Neural crest cell (in vitro differentiated cells): ENCODE measurements at regions not wholly inside any gene's neighbourhood (a gene's known extent, or its start where the extent isn't known, plus 50 kb on each side); places are given as distances from the start of the nearest gene placed in this dataset.

Source experiments
- DNase-seq: peaks from one replicate; pipeline ENCODE4 v3.0.0; 2021; ENCODE audit warnings: low read depth, mixed read lengths, low spot score
- H3K27ac Mint-ChIP-seq: one replicate; pipeline ENCODE4 v1.8.0; 2021; ENCODE audit warnings: mild to moderate bottlenecking, mixed read lengths; ENCODE audit not compliant: unreplicated experiment
- H3K27me3 Mint-ChIP-seq: 2 replicates; pipeline ENCODE4 v1.8.0; 2021; ENCODE audit warnings: low read depth, mild to moderate bottlenecking, mixed read lengths
- H3K36me3 Mint-ChIP-seq: 2 replicates; pipeline ENCODE4 v1.8.0; 2021; ENCODE audit warnings: low read depth, mild to moderate bottlenecking, mixed read lengths
- H3K4me1 Mint-ChIP-seq: 2 replicates; pipeline ENCODE4 v1.8.0; 2021; ENCODE audit warnings: mixed read lengths
- H3K4me3 Mint-ChIP-seq: one replicate; pipeline ENCODE4 v1.8.0; 2021; ENCODE audit warnings: mild to moderate bottlenecking, mixed read lengths
- H3K9me3 Mint-ChIP-seq: 2 replicates; pipeline ENCODE4 v1.8.0; 2021; ENCODE audit warnings: mixed read lengths
- TF ChIP-seq, protein P1 (sequence below): fragments of 200-600 bp; sonication (generic); conservative IDR thresholded peaks from 2 replicates; pipeline ENCODE4 v1.5.0; 2021; ENCODE audit warnings: antibody characterized with exemption, mild to moderate bottlenecking

DNA sequence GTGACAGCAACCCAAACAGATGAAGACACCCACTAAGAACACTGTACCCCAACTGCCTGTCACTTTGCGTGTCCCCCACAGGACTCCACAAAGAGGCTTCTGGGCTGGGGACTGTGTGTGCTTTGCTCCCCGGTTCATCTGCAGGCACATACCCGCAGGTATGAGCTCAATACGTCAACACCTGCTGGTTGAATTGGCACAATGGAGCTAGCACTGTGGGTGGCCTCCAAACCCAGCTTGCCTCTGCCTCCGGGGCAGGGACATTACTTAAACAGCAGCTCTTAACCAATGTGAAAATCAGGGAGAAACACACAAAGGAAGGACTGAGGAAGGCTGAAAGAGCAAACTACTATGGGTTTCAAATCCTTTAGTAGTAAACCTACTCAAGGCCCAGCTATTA lies 140.2 kb upstream of the TIAM1 start:
- TF ChIP-seq, protein P1, sequence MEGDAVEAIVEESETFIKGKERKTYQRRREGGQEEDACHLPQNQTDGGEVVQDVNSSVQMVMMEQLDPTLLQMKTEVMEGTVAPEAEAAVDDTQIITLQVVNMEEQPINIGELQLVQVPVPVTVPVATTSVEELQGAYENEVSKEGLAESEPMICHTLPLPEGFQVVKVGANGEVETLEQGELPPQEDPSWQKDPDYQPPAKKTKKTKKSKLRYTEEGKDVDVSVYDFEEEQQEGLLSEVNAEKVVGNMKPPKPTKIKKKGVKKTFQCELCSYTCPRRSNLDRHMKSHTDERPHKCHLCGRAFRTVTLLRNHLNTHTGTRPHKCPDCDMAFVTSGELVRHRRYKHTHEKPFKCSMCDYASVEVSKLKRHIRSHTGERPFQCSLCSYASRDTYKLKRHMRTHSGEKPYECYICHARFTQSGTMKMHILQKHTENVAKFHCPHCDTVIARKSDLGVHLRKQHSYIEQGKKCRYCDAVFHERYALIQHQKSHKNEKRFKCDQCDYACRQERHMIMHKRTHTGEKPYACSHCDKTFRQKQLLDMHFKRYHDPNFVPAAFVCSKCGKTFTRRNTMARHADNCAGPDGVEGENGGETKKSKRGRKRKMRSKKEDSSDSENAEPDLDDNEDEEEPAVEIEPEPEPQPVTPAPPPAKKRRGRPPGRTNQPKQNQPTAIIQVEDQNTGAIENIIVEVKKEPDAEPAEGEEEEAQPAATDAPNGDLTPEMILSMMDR, result no peak
- no peak overlapping the region for H3K4me3 Mint-ChIP-seq
- no peak overlapping the region for H3K27ac Mint-ChIP-seq
- H3K36me3 Mint-ChIP-seq, result peaks cover 32% of the 10 kb centered on the region
- H3K4me1 Mint-ChIP-seq, result peaks cover 5% of the 10 kb centered on the region
- no peak for DNase-seq
- no peaks in the 10 kb centered on the region for H3K27me3 Mint-ChIP-seq
- peaks cover 10% of the 10 kb centered on the region for H3K9me3 Mint-ChIP-seq

DNA sequence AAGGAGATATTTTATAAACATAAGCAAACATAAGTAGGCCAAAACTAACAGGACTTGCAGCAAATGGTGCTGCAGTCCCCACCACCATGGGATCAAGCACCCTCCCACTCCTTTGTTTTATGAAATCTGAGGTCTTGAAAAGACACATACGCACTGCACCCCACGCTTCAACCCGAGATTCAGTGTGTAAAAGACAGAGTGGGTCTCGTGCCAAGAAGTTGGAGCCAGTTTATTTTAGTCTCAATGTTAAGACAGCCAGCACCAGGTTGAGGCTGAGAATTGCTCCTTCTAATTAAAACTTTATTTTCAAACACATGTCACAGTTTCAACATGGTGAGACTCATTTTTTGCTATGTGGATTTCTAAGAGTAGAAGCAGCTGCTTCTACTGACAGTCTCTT lies 139.1 kb upstream of the TIAM1 start:
- Mint-ChIP-seq H3K4me3 (no peak overlapping the region), H3K9me3 (peaks cover 10% of the 10 kb centered on the region), H3K4me1 (peaks cover 16% of the 10 kb centered on the region), H3K27me3 (no peaks in the 10 kb centered on the region), H3K36me3 (peaks cover 28% of the 10 kb centered on the region), H3K27ac (no peak overlapping the region)
- DNase-seq, result no peak
- TF ChIP-seq, protein P1, result no peak

DNA sequence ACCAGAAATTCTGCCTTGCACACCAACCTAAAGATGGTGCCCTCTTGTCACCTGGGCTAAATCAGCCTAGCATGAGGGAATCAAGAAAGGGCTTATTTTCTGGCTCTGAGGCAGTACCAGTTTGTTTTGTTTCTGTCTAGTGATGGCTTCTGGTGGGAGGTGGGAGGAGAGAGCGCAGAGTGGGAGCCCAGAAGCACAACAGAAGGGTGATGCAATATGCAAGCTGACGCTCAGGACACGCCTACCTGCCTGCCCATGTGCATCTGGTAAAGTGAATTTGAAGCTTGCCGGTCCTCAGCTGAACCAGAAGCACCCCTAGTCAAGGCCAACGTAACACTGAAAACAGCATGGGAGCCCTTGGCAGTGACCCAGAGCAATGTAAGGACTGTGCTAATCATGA lies 138.4 kb upstream of the TIAM1 start:
- peaks cover 26% of the 10 kb centered on the region for H3K36me3 Mint-ChIP-seq
- H3K27me3 Mint-ChIP-seq, result no peaks in the 10 kb centered on the region
- DNase-seq, result no peak
- no peak overlapping the region for H3K27ac Mint-ChIP-seq
- TF ChIP-seq, protein P1, result no peak
- no peak overlapping the region for H3K4me3 Mint-ChIP-seq
- peaks cover 16% of the 10 kb centered on the region for H3K4me1 Mint-ChIP-seq
- peaks cover 10% of the 10 kb centered on the region for H3K9me3 Mint-ChIP-seq

DNA sequence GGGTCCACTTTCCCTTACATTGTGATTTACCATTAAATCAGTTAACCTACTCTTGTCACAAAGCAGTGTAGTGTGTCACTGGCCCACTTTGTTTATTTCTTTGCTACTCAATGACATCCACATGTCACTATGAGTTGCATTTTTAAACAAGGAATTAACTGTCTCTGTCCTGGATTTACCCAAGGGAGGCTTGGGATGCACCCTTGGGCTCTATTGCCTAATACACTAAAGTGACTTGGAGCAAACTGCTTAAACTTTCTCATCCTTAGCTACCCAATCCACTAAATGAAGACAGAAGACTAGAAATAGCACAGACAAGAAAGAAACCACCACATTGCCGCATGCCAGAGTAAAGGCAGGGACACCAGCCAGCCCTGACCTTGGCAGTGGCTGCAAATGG lies 136.2 kb upstream of the TIAM1 start:
- no peaks in the 10 kb centered on the region for H3K27me3 Mint-ChIP-seq

DNA sequence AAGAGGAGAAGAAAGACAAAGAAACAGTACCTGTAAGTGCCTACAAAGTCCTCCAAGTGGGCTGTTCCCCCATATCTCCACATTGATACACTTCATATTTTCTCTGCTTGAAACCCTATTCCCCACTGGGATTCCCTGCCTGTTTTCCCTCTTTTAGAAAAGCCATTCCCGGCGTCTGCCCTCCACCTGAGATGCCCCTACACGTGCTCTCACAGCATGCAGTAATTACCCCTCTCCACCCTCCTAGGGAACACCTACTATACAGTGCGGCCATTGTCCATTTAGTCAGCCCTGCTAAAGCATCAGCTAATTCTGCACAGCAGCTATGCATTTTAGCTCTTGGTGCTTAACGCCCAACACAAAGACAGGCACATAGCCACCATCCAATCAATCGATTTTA lies 135.7 kb upstream of the TIAM1 start:
- H3K27me3 Mint-ChIP-seq, result no peaks in the 10 kb centered on the region
- TF ChIP-seq, protein P1, result no peak
- H3K4me1 Mint-ChIP-seq, result peaks cover 28% of the 10 kb centered on the region
- no peak overlapping the region for H3K4me3 Mint-ChIP-seq
- DNase-seq, result no peak
- peaks cover 18% of the 10 kb centered on the region for H3K36me3 Mint-ChIP-seq
- peaks cover 6% of the 10 kb centered on the region for H3K9me3 Mint-ChIP-seq
- H3K27ac Mint-ChIP-seq, result no peak overlapping the region

More for the DNA sequence above, 136.2 kb upstream of the TIAM1 start:
- TF ChIP-seq, protein P1, result no peak
- Mint-ChIP-seq H3K9me3 (peaks cover 10% of the 10 kb centered on the region), H3K36me3 (peaks cover 22% of the 10 kb centered on the region), H3K4me1 (peaks cover 28% of the 10 kb centered on the region), H3K27ac (no peak overlapping the region), H3K4me3 (no peak overlapping the region)
- no peak for DNase-seq

DNA sequence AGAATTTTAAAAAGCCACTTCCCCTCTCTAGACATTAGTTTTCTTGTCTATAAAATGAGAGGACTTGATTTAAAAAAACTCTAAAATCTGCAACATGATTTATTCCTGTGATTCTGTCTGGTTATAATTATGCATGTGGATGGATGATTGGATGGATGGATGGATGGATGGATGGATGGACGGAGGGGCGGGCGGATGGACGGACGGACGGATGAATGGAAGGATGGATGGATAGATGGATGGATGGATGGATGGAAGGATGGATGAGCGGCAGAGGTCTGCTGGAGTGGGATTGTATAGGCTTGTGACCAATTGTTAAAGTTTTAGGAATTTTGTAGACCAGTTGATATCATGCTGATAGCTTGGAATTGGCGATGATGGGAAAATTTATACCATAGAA lies 135.2 kb upstream of the TIAM1 start:
- H3K4me1 Mint-ChIP-seq, result peaks cover 29% of the 10 kb centered on the region
- peaks cover 5% of the 10 kb centered on the region for H3K9me3 Mint-ChIP-seq
- no peak overlapping the region for H3K4me3 Mint-ChIP-seq
- peaks cover 16% of the 10 kb centered on the region for H3K36me3 Mint-ChIP-seq
- TF ChIP-seq, protein P1, result no peak
- no peaks in the 10 kb centered on the region for H3K27me3 Mint-ChIP-seq
- no peak overlapping the region for H3K27ac Mint-ChIP-seq
- DNase-seq, result no peak
